Ecto neural progenitor cell (in vitro differentiated cells): ENCODE measurements at regions not wholly inside any gene's neighbourhood (a gene's known extent, or its start where the extent isn't known, plus 50 kb on each side); places are given as distances from the start of the nearest gene placed in this dataset.

ENCODE experiments used
- DNase-seq: peaks from one replicate; pipeline ENCODE4 v3.0.0-alpha.2; 2018; ENCODE audit warnings: low spot score

- no peak for DNase-seq
Measured at GRCh38 chr6:142682985-142683384, 262.0 kb downstream of the HIVEP2 start.

- no peak for DNase-seq
Measured at GRCh38 chr6:142683714-142684141, 261.2 kb downstream of the HIVEP2 start.

- no peak for DNase-seq
Measured at GRCh38 chr6:142684371-142684770, 260.6 kb downstream of the HIVEP2 start.

- DNase-seq: no peak
Measured at GRCh38 chr6:142685852-142686506, 259.0 kb downstream of the HIVEP2 start.

GRCh38 chr6:142686507-142686887, 258.5 kb downstream of the HIVEP2 start:
- no peak for DNase-seq

GRCh38 chr6:142692942-142693341, 252.0 kb downstream of the HIVEP2 start:
- peak; percentile 72 for DNase-seq

GRCh38 chr6:142693441-142693840, 251.5 kb downstream of the HIVEP2 start:
- no peak for DNase-seq

- no peak for DNase-seq
Measured at GRCh38 chr6:142694054-142694453, 250.9 kb downstream of the HIVEP2 start.

- DNase-seq: no peak
Measured at GRCh38 chr6:142695016-142695415, 250.0 kb downstream of the HIVEP2 start.

- DNase-seq: no peak
Measured at GRCh38 chr6:142696123-142697000, 248.6 kb downstream of the HIVEP2 start.

GRCh38 chr6:142697001-142697335, 248.0 kb downstream of the HIVEP2 start:
- no peak for DNase-seq

GRCh38 chr6:142697922-142698321, 247.1 kb downstream of the HIVEP2 start:
- DNase-seq: no peak

GRCh38 chr6:142698751-142699150, 246.2 kb downstream of the HIVEP2 start:
- DNase-seq: no peak

- DNase-seq: no peak
Measured at GRCh38 chr6:142699391-142699790, 245.6 kb downstream of the HIVEP2 start.

- DNase-seq: no peak
Measured at GRCh38 chr6:142700032-142700431, 244.9 kb downstream of the HIVEP2 start.

GRCh38 chr6:142700671-142701312, 244.2 kb downstream of the HIVEP2 start:
- DNase-seq: no peak
